Superior temporal gyrus (tissue), 1 donor: ENCODE measurements at regions not wholly inside any gene's neighbourhood (a gene's known extent, or its start where the extent isn't known, plus 50 kb on each side); places are given as distances from the start of the nearest gene placed in this dataset.
"Not testable (repeated sequence)": the region's sequence is repeated elsewhere in the genome, so short reads cannot be mapped to it uniquely, and the experiment has no call there.

Experiments used
- DNase-seq: peaks from one replicate; pipeline ENCODE4 v3.0.0-alpha.2; 2016; ENCODE audit errors: extremely low spot score

- no peak for DNase-seq
Measured at GRCh38 chr1:58256041-58256440, 290.5 kb downstream of the OMA1 start.

- DNase-seq: no peak
Measured at GRCh38 chr1:58255192-58255591, 291.3 kb downstream of the OMA1 start.

GRCh38 chr1:58251430-58252073, 295.0 kb downstream of the OMA1 start:
- DNase-seq: no peak

- DNase-seq: no peak
Measured at GRCh38 chr1:58250587-58250948, 296.0 kb downstream of the OMA1 start.

GRCh38 chr1:58249737-58250586, 296.6 kb downstream of the OMA1 start:
- peak; percentile 65 for DNase-seq

- DNase-seq: no peak
Measured at GRCh38 chr1:58249388-58249736, 297.2 kb downstream of the OMA1 start.

GRCh38 chr1:58248791-58249190, 297.7 kb downstream of the OMA1 start:
- DNase-seq: peak; percentile 39

- DNase-seq: no peak
Measured at GRCh38 chr1:58248072-58248471, 298.5 kb downstream of the OMA1 start.

- no peak for DNase-seq
Measured at GRCh38 chr1:58246549-58246948, 300.0 kb downstream of the OMA1 start.

- no peak for DNase-seq
Measured at GRCh38 chr1:58244872-58245271, 301.7 kb downstream of the OMA1 start.

GRCh38 chr1:58238846-58239245, 307.7 kb downstream of the OMA1 start:
- DNase-seq: no peak

- DNase-seq: no peak
Measured at GRCh38 chr1:58233729-58234128, 312.8 kb downstream of the OMA1 start.

GRCh38 chr1:58231204-58231603, 315.3 kb downstream of the OMA1 start:
- no peak for DNase-seq

- DNase-seq: no peak
Measured at GRCh38 chr1:58227604-58228003, 318.9 kb downstream of the OMA1 start.

- no peak for DNase-seq
Measured at GRCh38 chr1:58223522-58223921, 323.0 kb downstream of the OMA1 start.

GRCh38 chr1:58220836-58221472, 325.6 kb downstream of the OMA1 start:
- no peak for DNase-seq

GRCh38 chr1:58216169-58216568, 330.4 kb downstream of the OMA1 start:
- not testable (repeated sequence) for DNase-seq

- DNase-seq: no peak
Measured at GRCh38 chr1:58214674-58215073, 331.9 kb downstream of the OMA1 start.

GRCh38 chr1:58211869-58212268, 334.7 kb downstream of the OMA1 start:
- DNase-seq: no peak

- DNase-seq: no peak
Measured at GRCh38 chr1:58209575-58209974, 337.0 kb downstream of the OMA1 start.

GRCh38 chr1:58206749-58207148, 339.8 kb downstream of the OMA1 start:
- DNase-seq: no peak

GRCh38 chr1:58204284-58204683, 342.2 kb downstream of the OMA1 start:
- DNase-seq: no peak

- no peak for DNase-seq
Measured at GRCh38 chr1:58201492-58202106, 344.9 kb downstream of the OMA1 start.
